HFF-Myc (cell line): ENCODE measurements at regions not wholly inside any gene's neighbourhood (a gene's known extent, or its start where the extent isn't known, plus 50 kb on each side); places are given as distances from the start of the nearest gene placed in this dataset.
"Not testable (repeated sequence)": the region's sequence is repeated elsewhere in the genome, so short reads cannot be mapped to it uniquely, and the experiment has no call there.

ENCODE experiments used
- DNase-seq: peaks from one replicate; pipeline ENCODE4 v3.0.0-alpha.2; 2011; ENCODE audit warnings: low read depth; ENCODE audit errors: extremely low read depth
- H3K4me3 ChIP-seq: replicated peaks from 2 replicates; pipeline ENCODE4 v1.5.1; 2011; ENCODE audit warnings: low read depth, mild to moderate bottlenecking, control low read depth, low read length
- CTCF ChIP-seq: IDR thresholded peaks from 2 replicates; pipeline ENCODE4 v1.5.1; 2012; ENCODE audit warnings: mild to moderate bottlenecking, low read depth, low read length, control low read depth; ENCODE audit errors: missing control alignments

- no peak overlapping the region for H3K4me3 ChIP-seq
- DNase-seq = no peak
- TF ChIP-seq CTCF = no peak
Measured at GRCh38 chrX:1074172-1074571, 138.3 kb downstream of the CRLF2 start.

- H3K4me3 ChIP-seq = no peak overlapping the region
- TF ChIP-seq CTCF = no peak
- no peak for DNase-seq
Measured at GRCh38 chrX:1072637-1073377, 139.6 kb downstream of the CRLF2 start.

GRCh38 chrX:1071351-1071750 lies 141.1 kb downstream of the CRLF2 start:
- no peak overlapping the region for H3K4me3 ChIP-seq
- TF ChIP-seq CTCF = no peak
- DNase-seq = no peak

GRCh38 chrX:1062351-1062750 lies 150.1 kb downstream of the CRLF2 start:
- TF ChIP-seq CTCF = no peak

GRCh38 chrX:1060562-1060960 lies 151.9 kb downstream of the CRLF2 start:
- DNase-seq = no peak
- TF ChIP-seq CTCF = no peak
- H3K4me3 ChIP-seq = no peak overlapping the region

More at GRCh38 chrX:1062351-1062750, 150.1 kb downstream of the CRLF2 start:
- no peak overlapping the region for H3K4me3 ChIP-seq
- DNase-seq = no peak

- no peak for TF ChIP-seq CTCF
- no peak for DNase-seq
- no peak overlapping the region for H3K4me3 ChIP-seq
Measured at GRCh38 chrX:1059576-1060561, 152.6 kb downstream of the CRLF2 start.

- not testable (repeated sequence) for H3K4me3 ChIP-seq, DNase-seq
Measured at GRCh38 chrX:1053600-1053999, 158.8 kb downstream of the CRLF2 start.
